ENCODE measurements at regions not wholly inside any gene's neighbourhood (a gene's known extent, or its start where the extent isn't known, plus 50 kb on each side); places are given as distances from the start of the nearest gene placed in this dataset.

GRCh38 chr4:83885256-83886182 is 349.6 kb downstream of the GPAT3 start:
- H3K36me3 ChIP-seq (replicated peaks in 1 of 2) = no peaks in the 10 kb centered on the region
- no peak for TF ChIP-seq CTCF (IDR thresholded peaks at IDR 0.05)
- no peak for TF ChIP-seq POLR2A (IDR thresholded peaks at IDR 0.05)
- H3K9me3 ChIP-seq (replicated peaks in 1 of 3) = peaks cover 0 to 6% (median 0%) of the 10 kb centered on the region in 3 donors
- H3K27me3 ChIP-seq = no peaks in the 10 kb centered on the region
- no peak overlapping the region for H3K27ac ChIP-seq
- WGBS, 4 donors = 65 to 76% (median 71%) methylated on average over 6 of the region's 6 CpGs
- no peaks in the 10 kb centered on the region for H3K4me1 ChIP-seq (replicated peaks in 1 of 2)
- H3K4me3 ChIP-seq = no peak overlapping the region
- no peak for DNase-seq
- intact Hi-C loops (cut with DNase I) = no loop called here

- WGBS, 4 donors = 65 to 85% (median 82%) methylated on average over 1 of the region's 1 CpG
- no peaks in the 10 kb centered on the region for H3K36me3 ChIP-seq (replicated peaks in 1 of 2)
- TF ChIP-seq CTCF (IDR thresholded peaks at IDR 0.05) = no peak
- TF ChIP-seq POLR2A (IDR thresholded peaks at IDR 0.05) = no peak
- H3K27ac ChIP-seq = no peak overlapping the region
- H3K27me3 ChIP-seq = no peaks in the 10 kb centered on the region
- no peak overlapping the region for H3K4me3 ChIP-seq
- intact Hi-C loops (cut with DNase I) = no loop called here
- no peak for DNase-seq
- no peaks in the 10 kb centered on the region for H3K4me1 ChIP-seq (replicated peaks in 1 of 2)
- no peaks in the 10 kb centered on the region for H3K9me3 ChIP-seq (replicated peaks in 1 of 3)
Observed at GRCh38 chr4:83876047-83876446, 340.1 kb downstream of the GPAT3 start.

- H3K27ac ChIP-seq = no peak overlapping the region
- H3K27me3 ChIP-seq = no peaks in the 10 kb centered on the region
- 59 to 61% (median 61%) methylated on average over 2 of the region's 2 CpGs for WGBS, 4 donors
- TF ChIP-seq CTCF (IDR thresholded peaks at IDR 0.05) (no peak), POLR2A (IDR thresholded peaks at IDR 0.05) (no peak)
- no peak overlapping the region for H3K4me3 ChIP-seq
- H3K9me3 ChIP-seq (replicated peaks in 1 of 3) = no peaks in the 10 kb centered on the region
- no peaks in the 10 kb centered on the region for H3K36me3 ChIP-seq (replicated peaks in 1 of 2)
- intact Hi-C loops (cut with DNase I) = no loop called here
- DNase-seq = no peak
- H3K4me1 ChIP-seq (replicated peaks in 1 of 2) = no peaks in the 10 kb centered on the region
Observed at GRCh38 chr4:83875437-83875836, 339.5 kb downstream of the GPAT3 start.

- H3K4me3 ChIP-seq = no peak overlapping the region
- TF ChIP-seq POLR2A (IDR thresholded peaks at IDR 0.05) = no peak
- TF ChIP-seq CTCF (IDR thresholded peaks at IDR 0.05) = no peak
- 86 to 94% (median 92%) methylated on average over 2 of the region's 2 CpGs for WGBS, 4 donors
- H3K27ac ChIP-seq = no peak overlapping the region
- H3K36me3 ChIP-seq (replicated peaks in 1 of 2) = no peaks in the 10 kb centered on the region
- no peaks in the 10 kb centered on the region for H3K27me3 ChIP-seq
- H3K4me1 ChIP-seq (replicated peaks in 1 of 2) = no peaks in the 10 kb centered on the region
- H3K9me3 ChIP-seq (replicated peaks in 1 of 3) = no peaks in the 10 kb centered on the region
- intact Hi-C loops (cut with DNase I) = no loop called here
- DNase-seq = no peak
Observed at GRCh38 chr4:83873996-83874395, 338.1 kb downstream of the GPAT3 start.
